ENCODE measurements at regions not wholly inside any gene's neighbourhood (a gene's known extent, or its start where the extent isn't known, plus 50 kb on each side); places are given as distances from the start of the nearest gene placed in this dataset.

DNA sequence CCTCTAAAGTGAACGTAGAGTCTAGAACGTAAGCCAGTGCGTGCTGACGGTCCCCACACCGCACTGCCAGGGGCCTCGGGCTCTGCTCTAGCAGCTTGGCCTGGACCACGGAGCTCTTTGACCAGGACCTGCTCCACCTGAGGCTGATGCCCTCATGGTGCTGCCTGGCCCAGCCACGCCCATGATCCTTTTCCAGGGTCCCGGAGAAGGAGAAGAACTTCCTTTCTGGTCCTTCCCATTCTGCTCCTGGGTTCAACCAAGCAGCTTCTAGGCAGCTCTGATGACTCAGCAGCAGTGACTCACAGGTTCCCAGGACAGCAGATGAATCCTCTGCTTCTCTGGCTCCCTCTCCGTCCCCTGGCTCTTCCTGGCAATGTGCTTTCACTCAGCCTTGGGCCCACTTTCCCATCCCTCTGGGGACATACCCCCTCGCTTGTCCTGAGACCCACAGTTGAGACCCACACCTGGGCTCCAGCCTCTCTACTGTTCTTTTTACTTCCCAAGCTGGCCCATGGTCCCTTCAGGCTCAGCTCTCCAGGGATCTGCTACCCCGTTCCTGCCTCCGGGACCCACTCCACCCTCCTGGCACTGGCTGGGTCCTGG lies 246.3 kb upstream of the RAB4A start:
- H3K9me3 Mint-ChIP-seq: no peaks in the 10 kb centered on the region
- peaks cover 2% of the 10 kb centered on the region for H3K36me3 Mint-ChIP-seq (ENCODE audit: low read depth)
- no peaks in the 10 kb centered on the region for H3K27me3 Mint-ChIP-seq (ENCODE audit: low read depth)
- H3K4me1 Mint-ChIP-seq (ENCODE audit: low read depth): peaks cover 11% of the 10 kb centered on the region
- H3K4me3 Mint-ChIP-seq: no peak overlapping the region
- H3K27ac Mint-ChIP-seq: no peak overlapping the region

DNA sequence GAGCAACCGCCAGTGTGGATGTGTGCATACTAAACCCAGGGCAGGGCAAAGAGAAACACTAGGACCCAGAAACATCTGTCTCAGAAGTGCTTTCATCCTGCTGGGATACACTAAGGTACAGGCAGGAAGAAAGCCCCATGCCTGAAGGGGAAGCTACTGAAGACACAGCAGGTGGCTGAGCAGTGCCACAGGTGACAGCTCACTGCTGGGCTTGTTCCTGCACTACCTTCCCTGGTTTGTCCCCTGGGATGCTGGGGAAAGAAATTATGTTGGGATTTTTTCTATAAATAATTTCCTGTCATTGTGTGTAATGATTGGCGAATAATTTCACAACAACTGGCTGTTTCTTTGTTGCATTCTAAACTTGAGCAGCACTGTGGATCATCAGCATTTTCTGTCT lies 245.3 kb upstream of the RAB4A start:
- Mint-ChIP-seq H3K4me3 (no peak overlapping the region), H3K27ac (no peak overlapping the region), H3K4me1 (ENCODE audit: low read depth) (peaks cover 11% of the 10 kb centered on the region), H3K27me3 (ENCODE audit: low read depth) (no peaks in the 10 kb centered on the region), H3K9me3 (no peaks in the 10 kb centered on the region), H3K36me3 (ENCODE audit: low read depth) (peaks cover 2% of the 10 kb centered on the region)

DNA sequence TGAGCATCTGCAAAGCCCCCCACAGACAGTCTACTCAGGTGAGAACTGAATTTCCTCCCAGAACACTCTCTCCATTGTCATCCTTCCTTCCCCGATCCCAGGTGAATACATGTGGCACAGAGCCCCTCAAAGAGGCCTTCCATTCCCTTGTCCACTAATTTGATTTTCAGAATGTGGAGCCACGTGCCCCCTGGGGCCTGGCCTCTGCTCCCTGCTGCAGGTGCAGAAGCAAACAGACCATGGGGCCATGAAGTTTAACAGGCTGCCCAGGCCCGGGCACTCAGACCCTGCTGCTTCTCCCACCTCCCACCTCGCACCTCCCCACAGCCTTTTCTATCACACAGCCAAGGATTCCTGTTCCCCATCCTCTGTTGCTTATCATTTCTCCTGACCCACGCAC lies 243.8 kb upstream of the RAB4A start:
- peak overlapping the region; percentile 37 for H3K4me3 Mint-ChIP-seq
- H3K9me3 Mint-ChIP-seq: no peaks in the 10 kb centered on the region
- H3K27ac Mint-ChIP-seq: peak overlapping the region; percentile 72
- peaks cover 4% of the 10 kb centered on the region for H3K27me3 Mint-ChIP-seq (ENCODE audit: low read depth)
- H3K36me3 Mint-ChIP-seq (ENCODE audit: low read depth): peaks cover 2% of the 10 kb centered on the region
- H3K4me1 Mint-ChIP-seq (ENCODE audit: low read depth): peaks cover 11% of the 10 kb centered on the region

DNA sequence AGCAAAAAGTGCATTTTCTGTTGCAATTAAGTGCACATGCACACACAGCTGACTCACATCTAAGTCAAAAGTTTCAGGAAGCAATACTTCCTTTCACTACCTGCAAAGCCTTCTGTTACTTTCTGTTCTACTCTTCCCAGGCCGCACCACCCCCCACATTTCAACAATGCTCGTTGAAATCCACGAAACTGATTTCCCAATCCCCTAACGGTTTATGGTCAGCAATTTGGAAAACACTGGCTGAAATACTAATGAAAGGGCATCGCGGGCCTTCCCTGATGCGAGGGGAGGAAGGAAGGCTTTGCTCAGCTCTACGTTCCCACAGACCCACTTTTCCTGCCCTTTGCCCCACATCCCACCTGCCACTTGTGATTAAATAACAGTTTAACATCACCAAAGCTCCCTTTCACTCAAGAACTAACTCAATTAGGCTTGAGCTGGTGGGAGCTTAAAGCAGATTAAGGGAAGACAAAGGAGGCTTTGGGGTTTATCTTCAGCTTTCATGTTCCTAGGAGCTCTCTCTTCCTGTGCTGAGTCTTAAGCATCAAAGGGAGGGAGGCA lies 243.2 kb upstream of the RAB4A start:
- Mint-ChIP-seq H3K27ac (peak overlapping the region; percentile 72), H3K9me3 (no peaks in the 10 kb centered on the region), H3K4me1 (ENCODE audit: low read depth) (peaks cover 11% of the 10 kb centered on the region), H3K27me3 (ENCODE audit: low read depth) (peaks cover 4% of the 10 kb centered on the region), H3K4me3 (peak overlapping the region; percentile 37), H3K36me3 (ENCODE audit: low read depth) (peaks cover 2% of the 10 kb centered on the region)

DNA sequence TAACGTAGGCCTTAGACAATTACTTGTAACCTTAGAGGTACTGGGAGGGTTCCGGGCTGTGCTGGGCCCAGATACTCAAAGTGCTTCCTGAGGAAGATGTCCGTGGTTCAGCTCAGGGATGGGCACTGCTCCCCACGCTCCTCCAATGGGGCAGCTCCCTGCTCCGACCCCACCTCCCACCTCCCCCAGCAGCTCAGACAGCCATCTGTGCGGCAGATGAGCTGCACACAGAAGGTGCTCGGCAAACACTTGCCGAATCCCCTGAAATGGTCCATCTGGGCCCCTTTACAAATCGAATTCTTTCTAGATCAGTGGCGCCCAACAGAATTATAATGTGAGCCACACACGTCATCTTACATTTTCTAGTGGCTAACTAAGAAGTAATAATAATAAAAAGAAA lies 242.4 kb upstream of the RAB4A start:
- Mint-ChIP-seq H3K27ac (no peak overlapping the region), H3K4me1 (ENCODE audit: low read depth) (peaks cover 13% of the 10 kb centered on the region)

DNA sequence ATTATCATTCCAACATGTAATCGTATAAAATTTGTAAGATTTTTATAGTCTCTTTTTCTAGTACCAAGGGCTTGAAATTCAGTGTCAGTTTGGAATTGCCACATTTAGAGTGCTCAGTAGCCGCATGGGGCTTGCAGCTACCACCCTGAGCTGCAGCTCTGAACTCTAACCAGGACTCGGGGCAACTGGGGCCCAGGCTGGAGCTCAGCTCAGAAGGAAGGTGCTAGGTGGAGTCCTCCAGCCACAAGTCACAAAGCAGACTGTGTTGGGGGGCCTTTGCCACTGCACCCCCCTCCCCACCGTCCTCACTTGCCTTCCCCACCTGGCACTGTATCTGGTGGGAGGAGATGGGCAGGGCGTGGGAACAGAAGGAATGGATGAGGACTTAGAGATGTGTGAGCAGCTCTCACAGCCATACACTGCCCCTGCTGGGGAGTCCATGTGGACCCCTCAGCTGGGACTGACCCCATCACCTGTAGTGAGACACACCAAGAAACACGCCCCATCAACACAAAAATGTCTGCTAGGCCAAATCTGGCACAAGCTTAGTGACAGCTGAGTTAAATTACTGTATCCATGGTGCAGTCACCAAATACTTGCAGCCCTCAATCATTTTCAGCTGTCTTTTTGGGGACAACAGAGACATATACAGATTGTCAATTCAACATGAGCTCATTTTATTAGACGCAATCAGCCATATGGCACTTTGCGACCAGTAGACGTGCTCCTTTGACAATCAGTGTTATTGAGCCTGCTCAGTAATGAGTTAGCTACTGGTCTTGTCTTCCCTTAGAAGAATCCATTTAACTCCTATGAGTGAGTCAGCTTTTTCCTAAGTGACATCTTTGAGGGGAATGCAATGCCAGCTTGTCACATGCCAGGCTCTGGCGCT lies 241.7 kb upstream of the RAB4A start:
- Mint-ChIP-seq H3K9me3 (no peaks in the 10 kb centered on the region), H3K36me3 (ENCODE audit: low read depth) (peaks cover 2% of the 10 kb centered on the region), H3K27me3 (ENCODE audit: low read depth) (peaks cover 11% of the 10 kb centered on the region), H3K4me1 (ENCODE audit: low read depth) (peaks cover 14% of the 10 kb centered on the region), H3K4me3 (no peak overlapping the region), H3K27ac (no peak overlapping the region)

More for the DNA sequence above, 242.4 kb upstream of the RAB4A start:
- Mint-ChIP-seq H3K4me3 (no peak overlapping the region), H3K9me3 (no peaks in the 10 kb centered on the region), H3K27me3 (ENCODE audit: low read depth) (peaks cover 9% of the 10 kb centered on the region), H3K36me3 (ENCODE audit: low read depth) (peaks cover 2% of the 10 kb centered on the region)

DNA sequence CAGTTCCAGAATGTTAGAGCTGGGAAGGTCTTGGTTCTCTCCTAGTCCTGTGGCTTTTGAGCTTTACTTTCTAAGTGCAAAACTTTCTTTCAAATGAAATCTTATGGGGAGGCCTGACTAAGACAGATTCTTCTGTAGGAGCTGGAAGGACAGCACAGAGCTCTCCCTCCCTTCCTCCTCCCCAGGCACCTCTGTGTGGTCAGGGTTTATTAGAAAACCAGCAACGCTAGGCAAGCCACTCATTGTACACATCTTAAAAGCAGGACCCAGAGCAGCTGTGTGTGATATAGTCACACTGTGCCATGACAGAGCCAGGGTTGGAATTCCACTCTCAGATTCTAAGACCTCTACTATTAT lies 241.1 kb upstream of the RAB4A start:
- Mint-ChIP-seq H3K4me3 (no peak overlapping the region), H3K4me1 (ENCODE audit: low read depth) (peaks cover 14% of the 10 kb centered on the region), H3K36me3 (ENCODE audit: low read depth) (peaks cover 2% of the 10 kb centered on the region), H3K9me3 (no peaks in the 10 kb centered on the region), H3K27me3 (ENCODE audit: low read depth) (peaks cover 16% of the 10 kb centered on the region), H3K27ac (no peak overlapping the region)

DNA sequence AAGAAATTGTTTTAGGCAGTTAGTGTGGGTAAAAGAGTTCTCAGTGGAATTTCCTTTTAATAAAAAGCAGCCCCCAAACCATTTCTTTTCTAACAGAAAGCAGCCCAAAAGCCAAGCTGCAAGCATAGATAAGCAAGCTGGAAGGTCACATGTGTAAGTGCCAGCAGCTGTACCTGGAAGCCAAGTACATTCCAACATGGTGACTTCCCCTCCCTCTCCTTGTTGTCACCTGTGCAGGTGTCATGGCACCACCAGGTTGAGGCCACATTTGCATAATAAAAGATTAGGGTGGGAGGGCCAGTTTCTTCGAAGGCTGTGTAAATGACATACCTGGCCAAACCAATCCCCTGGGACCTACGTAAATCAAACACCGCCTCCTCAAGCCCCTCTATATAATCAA lies 240.3 kb upstream of the RAB4A start:
- H3K4me1 Mint-ChIP-seq (ENCODE audit: low read depth): peaks cover 19% of the 10 kb centered on the region
- no peaks in the 10 kb centered on the region for H3K9me3 Mint-ChIP-seq

DNA sequence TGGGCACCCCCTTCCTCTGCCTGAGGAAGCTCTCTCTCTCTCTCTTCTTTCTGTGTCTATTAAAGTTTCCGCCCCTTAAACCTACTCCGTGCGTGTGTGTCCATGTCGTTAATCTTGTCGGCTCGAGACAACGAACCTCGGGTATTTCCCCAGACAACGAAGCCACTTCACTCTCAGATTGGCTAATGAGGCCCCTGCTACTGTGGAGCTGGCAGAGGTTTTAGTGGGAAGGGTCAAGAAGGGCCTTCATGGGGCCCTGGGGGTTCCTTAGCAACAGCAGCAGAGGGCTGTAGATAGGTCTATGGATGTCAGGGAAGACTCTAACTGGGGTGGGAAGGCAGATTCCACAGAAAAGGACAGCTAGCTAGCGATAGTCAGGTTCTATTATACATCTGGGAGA lies 239.8 kb upstream of the RAB4A start:
- Mint-ChIP-seq H3K9me3 (no peaks in the 10 kb centered on the region), H3K27ac (no peak overlapping the region), H3K4me1 (ENCODE audit: low read depth) (peaks cover 20% of the 10 kb centered on the region), H3K27me3 (ENCODE audit: low read depth) (peaks cover 17% of the 10 kb centered on the region), H3K36me3 (ENCODE audit: low read depth) (peaks cover 2% of the 10 kb centered on the region), H3K4me3 (no peak overlapping the region)

More for the DNA sequence above, 240.3 kb upstream of the RAB4A start:
- H3K27ac Mint-ChIP-seq: no peak overlapping the region
- no peak overlapping the region for H3K4me3 Mint-ChIP-seq
- peaks cover 2% of the 10 kb centered on the region for H3K36me3 Mint-ChIP-seq (ENCODE audit: low read depth)
- H3K27me3 Mint-ChIP-seq (ENCODE audit: low read depth): peaks cover 17% of the 10 kb centered on the region

DNA sequence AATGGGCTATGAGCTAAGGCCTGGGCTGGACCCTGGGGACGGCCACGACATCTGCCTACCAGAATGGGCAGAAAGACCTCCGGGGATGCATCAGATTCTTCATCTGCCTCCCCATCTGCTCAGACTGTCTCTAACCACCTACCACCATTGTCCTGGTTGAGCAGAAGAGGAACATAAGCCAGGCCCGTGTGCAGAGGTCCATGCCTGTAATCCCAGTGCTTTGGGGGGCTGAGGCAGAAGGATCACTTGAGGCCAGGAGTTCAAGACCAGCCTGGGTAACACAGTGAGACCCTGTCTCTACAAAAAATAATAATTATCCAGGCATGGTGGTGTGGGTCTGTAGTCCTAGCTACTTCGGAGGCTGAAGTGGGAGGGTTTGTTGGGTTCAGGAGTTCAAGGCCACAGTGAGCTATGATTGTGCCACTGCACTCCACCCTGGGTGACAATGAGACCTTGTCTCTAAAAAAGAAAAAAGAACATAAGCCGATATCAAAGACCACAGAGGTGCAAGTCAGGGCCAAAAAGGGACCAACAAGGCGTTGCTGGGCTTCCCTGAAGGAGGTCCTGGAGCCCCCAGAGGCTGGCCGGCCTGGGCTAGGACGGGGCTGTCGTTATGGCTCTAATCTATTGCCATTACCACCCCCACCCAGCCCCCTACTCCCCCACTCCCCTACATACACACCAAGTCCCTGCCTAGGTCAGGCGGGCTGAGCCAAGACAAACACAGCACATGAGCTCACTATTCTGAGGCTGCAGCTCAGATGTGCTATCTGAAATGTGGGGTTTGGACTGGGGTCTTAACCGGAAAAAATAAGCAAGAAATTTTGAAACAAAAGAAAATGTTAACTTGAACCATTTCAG lies 239.2 kb upstream of the RAB4A start:
- Mint-ChIP-seq H3K36me3 (ENCODE audit: low read depth) (peaks cover 2% of the 10 kb centered on the region), H3K4me1 (ENCODE audit: low read depth) (peaks cover 20% of the 10 kb centered on the region), H3K4me3 (no peak overlapping the region), H3K27me3 (ENCODE audit: low read depth) (peaks cover 17% of the 10 kb centered on the region), H3K27ac (no peak overlapping the region), H3K9me3 (no peaks in the 10 kb centered on the region)

DNA sequence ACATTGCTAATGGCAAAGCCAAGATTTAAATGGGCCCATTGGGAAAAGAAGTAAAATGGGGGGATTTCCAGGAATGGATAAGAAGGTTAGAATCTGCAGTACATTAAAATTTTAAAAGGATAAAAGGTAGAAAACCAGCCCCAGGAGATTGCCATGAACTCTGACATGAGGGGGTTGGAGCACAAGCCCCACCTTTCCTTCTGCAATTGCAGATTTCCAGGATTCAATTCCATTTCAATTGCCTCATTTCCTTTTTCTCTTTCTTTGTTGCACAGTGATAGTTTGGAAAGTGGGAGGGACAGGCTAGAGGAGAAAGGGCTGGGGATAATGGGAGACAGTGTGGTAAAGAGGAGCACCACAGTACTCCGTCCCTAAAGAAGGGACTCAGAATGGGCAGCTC lies 238.5 kb upstream of the RAB4A start:
- peaks cover 1% of the 10 kb centered on the region for H3K36me3 Mint-ChIP-seq (ENCODE audit: low read depth)
- peaks cover 15% of the 10 kb centered on the region for H3K4me1 Mint-ChIP-seq (ENCODE audit: low read depth)
- H3K27ac Mint-ChIP-seq: no peak overlapping the region
- H3K4me3 Mint-ChIP-seq: no peak overlapping the region
- H3K9me3 Mint-ChIP-seq: no peaks in the 10 kb centered on the region
- H3K27me3 Mint-ChIP-seq (ENCODE audit: low read depth): peaks cover 17% of the 10 kb centered on the region

DNA sequence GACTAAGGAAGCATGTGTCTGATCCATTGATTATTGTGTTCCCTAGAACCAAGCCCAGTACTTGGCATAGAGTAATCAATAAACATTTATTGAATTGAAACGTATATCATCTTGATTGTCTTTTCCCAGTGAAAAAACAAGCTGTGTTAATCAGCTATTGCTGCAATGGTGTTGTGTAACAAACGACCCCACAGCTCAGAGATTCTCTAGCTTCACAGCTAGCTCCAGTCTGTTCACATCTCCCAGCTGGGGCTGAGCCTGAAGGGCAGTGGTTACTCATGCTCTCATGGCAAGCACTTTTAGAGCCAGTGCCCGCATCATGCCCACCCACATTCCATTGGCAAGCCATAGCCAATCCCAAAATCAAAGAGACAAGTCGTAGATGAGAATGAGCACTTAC lies 237.4 kb upstream of the RAB4A start:
- peaks cover 20% of the 10 kb centered on the region for H3K27me3 Mint-ChIP-seq (ENCODE audit: low read depth)
- no peaks in the 10 kb centered on the region for H3K36me3 Mint-ChIP-seq (ENCODE audit: low read depth)
- H3K4me3 Mint-ChIP-seq: no peak overlapping the region
- no peaks in the 10 kb centered on the region for H3K9me3 Mint-ChIP-seq
- no peak overlapping the region for H3K27ac Mint-ChIP-seq
- H3K4me1 Mint-ChIP-seq (ENCODE audit: low read depth): peaks cover 11% of the 10 kb centered on the region

DNA sequence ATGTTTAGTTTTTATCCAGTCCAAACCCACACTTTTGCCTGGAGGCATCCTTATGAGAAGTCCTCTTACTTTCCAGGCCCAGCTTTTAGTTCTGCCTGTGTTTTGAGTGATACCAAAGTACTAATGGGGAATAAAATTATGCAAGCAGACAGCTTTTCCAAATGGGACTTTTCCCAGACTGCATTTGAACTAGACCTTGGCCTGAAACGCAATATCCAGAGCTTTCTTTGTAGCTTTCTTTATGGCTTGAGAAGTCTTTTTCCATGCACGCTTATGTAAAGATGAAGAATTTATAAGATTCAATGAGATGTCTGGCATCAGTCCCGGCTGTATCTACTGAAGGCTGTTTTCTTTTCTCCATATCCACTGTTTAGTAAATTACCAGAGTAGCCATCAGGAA lies 236.6 kb upstream of the RAB4A start:
- H3K4me1 Mint-ChIP-seq (ENCODE audit: low read depth): peaks cover 12% of the 10 kb centered on the region
- peaks cover 27% of the 10 kb centered on the region for H3K27me3 Mint-ChIP-seq (ENCODE audit: low read depth)
- H3K27ac Mint-ChIP-seq: no peak overlapping the region
- no peak overlapping the region for H3K4me3 Mint-ChIP-seq
- H3K9me3 Mint-ChIP-seq: no peaks in the 10 kb centered on the region
- H3K36me3 Mint-ChIP-seq (ENCODE audit: low read depth): no peaks in the 10 kb centered on the region

DNA sequence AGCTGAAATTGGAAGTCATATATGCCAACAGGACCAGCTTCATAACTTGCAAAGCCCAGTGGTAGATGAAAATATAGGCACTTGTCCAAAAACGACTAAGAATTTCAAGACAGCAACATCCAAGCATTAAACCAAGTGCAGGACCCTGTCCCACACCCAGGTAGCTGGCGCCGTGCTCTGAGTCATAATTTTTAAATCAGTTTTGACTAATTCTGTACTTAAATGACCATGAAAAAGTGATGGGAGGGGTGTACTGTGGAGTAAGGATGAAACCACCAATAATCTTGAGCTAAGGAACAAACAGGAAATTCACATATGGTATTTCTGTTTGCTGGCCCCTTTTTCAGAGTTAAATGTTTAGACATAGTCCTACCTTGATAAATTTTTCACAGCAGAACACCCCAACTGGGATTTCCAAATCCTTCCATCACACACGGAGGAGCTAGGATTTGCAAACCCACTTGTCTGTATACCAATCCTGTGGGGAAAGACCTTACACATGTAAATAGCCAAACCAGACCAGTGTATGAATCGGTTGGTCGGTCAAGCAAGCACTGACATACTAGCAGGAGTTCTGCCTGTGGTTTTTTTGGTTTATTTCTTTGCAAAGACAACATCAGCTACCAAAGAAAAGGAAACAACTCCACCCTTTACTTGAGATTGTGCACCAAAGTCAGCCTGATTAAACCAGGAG lies 235.7 kb upstream of the RAB4A start:
- H3K4me3 Mint-ChIP-seq: no peak overlapping the region
- no peaks in the 10 kb centered on the region for H3K36me3 Mint-ChIP-seq (ENCODE audit: low read depth)
- H3K27ac Mint-ChIP-seq: peak overlapping the region; percentile 26
- H3K4me1 Mint-ChIP-seq (ENCODE audit: low read depth): peaks cover 12% of the 10 kb centered on the region
- H3K27me3 Mint-ChIP-seq (ENCODE audit: low read depth): peaks cover 35% of the 10 kb centered on the region
- no peaks in the 10 kb centered on the region for H3K9me3 Mint-ChIP-seq
